CD1c-positive myeloid dendritic cell (primary cell): ENCODE measurements at regions not wholly inside any gene's neighbourhood (a gene's known extent, or its start where the extent isn't known, plus 50 kb on each side); places are given as distances from the start of the nearest gene placed in this dataset.

Experiments
- DNase-seq: peaks from one replicate; pipeline ENCODE4 v3.0.0-alpha.2; 2016; ENCODE audit errors: extremely low spot score

DNA sequence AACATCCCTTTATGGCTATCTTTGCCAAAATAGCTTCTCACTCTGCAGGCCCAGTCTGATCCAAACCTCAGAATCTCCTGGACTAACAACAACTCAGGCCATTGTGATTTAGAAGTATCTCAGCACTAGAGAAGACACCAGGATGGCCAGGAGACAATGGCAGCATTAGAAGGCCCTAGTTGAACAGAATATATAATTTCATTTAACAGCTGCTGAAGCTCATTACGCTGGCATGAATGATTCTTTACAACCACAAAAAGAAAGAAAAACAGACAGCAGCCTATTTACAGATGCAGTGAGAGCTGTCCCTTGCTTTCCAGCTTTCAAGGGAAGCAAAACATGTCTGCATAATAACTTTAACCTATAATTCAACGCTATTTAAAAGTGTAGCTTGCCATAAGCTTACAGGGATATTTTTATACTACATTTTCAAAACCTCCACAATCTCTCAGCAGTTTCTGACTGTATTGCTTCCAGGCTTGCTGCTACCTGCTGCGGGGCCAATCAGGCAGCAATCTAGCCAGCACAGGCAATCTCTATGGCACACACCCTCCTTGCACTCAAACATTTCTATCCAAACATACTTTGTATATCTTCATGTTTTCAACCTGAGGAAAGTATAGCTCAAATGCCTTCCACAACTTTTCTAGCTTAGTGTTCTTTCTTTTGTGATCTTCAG lies 107.3 kb downstream of the OGFRL1 start:
- DNase-seq = no peak

DNA sequence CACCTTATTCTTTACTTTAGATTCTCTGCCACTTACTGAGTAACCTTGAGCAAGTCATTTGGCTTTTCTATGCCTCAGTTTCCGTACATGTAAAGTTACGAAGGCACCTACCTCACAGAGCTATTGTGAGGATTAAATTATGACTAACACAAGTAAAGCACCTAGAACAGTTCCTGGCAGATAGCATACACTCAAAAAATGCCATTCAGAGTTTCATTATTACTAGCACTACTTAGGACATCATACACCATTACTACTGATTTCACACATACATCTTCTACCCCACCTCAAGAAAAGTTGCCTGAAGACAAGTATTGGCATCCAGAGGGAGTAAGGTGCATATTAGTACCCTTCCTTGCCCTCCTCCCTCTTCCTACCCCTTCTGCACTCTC lies 107.8 kb downstream of the OGFRL1 start:
- DNase-seq = no peak

DNA sequence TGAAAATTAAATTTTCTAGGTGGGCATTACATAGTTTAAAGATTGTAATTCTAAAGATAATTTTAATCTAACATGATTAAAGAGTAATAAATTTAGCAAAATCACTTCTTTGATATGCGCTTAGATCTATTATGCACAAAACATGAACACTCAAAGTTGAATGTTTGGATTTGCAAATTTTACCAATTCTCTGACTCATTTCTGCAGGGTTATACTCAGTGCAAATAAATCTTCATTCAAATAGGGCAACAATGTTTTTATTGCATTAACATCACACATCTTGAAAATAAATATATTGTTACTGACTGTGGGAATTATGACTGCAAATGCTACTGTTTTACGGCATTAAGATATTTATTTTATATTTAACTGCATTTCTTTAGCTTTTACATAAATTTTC lies 110.7 kb downstream of the OGFRL1 start:
- DNase-seq = no peak

DNA sequence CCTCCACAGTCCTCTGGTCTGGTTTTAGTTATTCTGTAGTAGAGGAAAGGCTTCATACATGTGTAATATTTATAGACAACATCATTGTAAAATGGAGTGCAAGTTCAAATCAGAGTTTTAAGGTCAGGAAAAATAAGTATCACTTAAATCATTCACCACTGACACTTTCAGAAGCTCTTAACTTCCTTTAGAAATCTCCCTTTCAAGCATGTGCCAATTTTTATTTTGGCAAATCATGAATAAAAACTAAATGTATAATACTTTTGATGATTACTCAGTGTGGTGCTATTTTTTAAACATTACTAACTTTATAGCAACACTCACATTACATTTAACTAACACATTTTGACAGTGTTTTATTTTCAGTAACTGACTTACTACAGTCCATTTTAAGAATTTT lies 112.2 kb downstream of the OGFRL1 start:
- DNase-seq = no peak

DNA sequence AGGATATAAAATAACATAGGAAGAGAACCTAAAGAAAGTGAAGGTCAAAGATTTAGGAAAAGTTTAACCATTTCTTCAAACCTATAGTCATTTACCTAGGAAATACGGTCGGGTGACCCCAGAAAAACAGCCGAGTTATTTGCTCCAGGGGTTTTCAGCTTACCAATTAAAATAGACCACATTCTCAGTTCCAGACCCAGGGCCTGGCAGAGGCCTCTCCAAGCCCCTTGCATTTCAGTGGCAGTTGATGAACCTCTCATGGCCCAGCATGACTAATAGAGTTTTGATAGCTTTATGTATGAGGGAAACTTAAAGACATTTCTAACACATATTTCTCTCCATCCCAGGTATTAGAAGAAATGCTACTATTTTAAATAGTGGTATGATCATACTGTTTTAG lies 113.5 kb downstream of the OGFRL1 start:
- no peak for DNase-seq

DNA sequence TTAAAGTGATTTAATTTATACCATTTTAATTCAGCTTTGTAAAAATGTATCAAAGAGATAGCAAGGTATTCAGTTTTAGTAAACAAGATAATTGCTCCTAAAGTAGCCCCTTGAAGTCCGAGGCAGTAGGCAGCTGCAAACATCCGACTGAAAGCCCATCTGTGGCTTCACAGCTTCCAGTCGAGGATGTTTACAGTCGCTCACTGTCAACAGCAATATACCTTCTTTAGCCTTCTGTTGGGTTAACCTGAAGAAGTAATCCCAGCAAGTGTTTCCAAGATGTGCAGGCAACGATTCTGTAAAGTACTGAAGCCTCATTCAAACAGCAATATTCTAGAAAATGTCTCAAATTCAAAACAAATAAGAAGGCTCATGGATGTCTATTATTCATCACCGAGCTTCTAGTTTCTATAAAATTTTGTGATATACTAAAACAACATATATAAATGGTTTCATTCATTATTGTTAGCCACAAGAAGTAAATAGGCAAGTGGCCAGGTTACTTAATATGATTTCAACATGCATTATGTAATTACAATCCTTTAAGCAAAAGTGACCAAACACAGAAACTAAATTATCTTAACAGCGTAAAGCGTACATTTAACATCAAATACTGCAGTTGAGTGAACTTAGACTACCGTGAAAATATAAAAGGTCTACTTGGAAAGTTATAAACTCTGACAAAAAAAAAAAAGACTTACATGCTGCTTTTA lies 115.0 kb downstream of the OGFRL1 start:
- DNase-seq = no peak

DNA sequence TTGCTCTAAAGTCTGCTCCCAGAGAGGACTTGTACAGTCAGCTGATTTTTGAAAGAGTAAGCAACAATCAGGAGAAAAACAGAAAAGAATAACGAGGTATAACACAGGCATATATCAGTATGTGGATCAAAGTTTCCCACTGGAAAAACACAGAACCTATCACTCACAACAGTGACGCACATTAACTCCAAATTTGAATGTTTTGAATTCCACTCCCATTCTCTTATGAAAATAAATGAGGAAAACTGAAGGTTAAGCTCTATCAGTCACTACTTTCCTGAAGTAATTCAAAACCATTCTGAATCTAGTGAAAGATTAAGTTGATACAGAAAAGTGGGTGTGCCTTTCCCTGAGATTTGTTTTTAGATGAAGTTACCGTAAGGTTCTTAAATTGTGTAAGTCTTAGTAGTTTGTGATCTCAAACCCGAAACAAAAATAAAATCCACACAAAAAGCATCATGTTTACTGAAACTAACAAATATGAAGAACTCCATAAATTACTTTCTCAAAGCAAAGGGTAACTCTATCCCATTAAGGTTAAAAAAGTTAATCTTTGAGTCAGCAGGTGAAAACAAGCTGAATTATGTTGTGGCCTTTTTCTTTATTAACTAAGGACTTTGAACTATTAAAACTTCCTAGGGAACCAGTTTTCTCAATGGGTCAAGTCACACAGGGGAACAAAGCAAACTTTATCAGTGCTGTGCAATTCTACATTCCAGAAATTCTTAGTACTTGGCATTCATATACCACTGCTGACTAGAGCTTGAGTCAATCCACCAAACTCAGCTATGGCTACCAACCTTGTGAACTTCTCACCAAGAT lies 115.7 kb downstream of the OGFRL1 start:
- DNase-seq = no peak

DNA sequence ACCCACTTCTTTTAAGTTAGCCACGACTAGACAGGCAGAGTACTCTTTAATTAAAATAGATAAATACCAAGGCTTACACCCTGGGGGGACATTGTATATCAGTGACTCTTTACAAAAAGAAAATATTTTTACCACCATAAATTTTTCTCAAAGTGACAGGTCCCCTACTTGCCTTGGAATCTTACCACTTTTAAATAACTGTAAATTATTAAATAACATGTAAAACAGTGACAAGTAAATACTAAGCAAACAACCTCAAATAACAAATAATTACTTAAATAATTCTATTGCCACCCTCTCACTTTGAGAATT lies 116.3 kb downstream of the OGFRL1 start:
- no peak for DNase-seq

DNA sequence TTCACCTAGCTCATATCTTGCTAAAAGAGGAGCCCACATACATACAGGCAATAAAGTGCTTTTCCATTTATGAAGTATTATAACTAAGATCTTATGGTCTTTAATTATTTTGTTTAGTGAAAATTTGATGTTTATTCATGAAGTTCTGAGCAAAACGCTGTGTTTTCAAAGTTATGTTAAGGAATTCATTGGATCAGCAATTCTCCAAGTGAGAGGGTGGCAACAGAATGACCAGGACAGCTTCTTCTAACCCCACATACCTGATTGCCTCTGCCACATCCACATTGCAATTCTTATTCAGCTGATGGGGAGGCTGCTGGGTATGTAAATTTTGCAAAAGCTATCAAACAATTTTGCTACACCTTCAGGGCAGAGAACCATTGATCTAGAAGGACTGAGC lies 116.8 kb downstream of the OGFRL1 start:
- DNase-seq = no peak

DNA sequence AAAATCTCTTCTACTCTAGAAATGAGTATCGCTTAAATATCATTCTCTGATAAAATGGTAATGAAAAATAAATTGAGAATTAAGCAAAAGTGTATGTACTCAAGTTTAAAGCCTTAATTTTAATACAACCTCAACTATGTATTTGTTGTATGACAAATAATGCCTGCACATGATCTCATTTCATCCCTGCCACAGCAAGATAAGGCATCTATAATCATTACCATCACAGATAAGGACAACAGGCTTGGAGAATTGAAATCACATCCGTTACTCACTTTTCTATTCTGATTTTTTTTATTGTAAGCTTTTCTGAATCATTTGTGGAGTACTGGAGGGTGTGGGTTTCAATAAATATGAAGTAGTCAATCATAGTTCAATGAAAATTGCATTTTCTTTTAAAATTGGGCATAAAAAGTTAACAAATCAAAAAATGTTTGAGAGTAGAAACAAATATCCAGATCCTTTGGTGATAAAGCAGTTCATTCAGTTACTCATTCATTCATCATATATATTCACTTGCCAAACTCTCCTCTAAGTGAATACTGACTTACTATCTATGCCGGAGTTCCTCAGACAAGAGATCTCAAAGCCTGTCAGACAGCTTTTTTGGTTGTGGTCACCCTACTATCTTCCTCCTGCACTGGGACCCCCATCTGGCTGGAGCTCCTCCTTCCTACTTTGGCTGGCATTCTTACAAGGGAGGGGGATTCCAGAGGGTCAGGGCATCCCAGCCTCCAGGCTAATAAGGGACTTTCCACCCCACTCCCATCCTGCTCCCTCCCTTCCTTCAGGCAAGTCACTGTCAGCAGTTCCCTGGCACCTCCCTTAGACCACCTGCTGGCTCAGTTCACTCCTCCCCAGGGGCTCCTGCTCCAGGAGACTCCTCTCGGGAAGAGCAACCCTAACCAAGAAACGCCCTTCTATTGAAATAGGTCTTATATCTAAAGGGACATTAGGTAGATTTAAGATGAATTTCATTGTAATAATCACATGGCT lies 118.6 kb downstream of the OGFRL1 start:
- no peak for DNase-seq

DNA sequence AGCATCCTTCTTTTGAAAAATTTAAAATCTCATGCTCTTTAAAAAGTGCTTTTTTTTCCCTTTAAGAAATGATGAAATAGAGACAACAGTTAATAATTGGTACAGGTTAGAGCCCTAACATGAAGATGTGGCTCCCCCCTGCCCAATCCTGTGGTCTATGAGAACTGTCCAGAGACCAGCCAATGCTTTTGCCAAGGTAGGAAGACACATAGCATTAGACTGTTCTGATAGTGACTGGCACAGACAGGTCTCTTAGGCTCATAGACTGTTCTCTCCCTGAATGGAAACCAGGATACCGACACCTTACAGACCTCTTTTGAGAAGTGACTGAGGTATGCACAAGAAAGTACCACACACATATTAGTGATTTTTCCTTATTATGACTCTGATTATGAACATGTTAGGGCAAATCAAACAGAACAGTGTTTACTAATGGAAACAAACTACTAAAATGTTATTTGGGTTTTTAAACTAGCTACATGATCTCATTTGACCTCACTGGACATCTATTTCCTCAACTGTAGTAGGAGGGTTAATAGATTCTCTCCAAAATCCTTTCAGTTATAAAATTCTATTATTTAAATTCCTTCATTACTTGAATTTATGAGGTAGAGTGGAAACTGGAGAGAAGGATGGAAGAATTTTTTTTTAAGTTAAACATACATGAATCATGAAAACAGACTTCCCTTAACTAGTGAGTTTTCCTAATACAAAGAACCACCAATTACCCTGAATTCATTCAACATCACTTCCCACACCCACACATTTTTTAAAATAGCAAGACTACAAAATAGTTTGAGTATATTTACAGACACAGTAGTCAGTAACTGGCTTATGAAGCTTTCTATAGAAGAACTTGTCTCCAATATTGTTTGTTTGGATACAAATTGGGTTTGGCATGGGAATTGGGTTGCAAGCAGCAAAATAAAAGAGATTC lies 120.4 kb downstream of the OGFRL1 start:
- DNase-seq = no peak

DNA sequence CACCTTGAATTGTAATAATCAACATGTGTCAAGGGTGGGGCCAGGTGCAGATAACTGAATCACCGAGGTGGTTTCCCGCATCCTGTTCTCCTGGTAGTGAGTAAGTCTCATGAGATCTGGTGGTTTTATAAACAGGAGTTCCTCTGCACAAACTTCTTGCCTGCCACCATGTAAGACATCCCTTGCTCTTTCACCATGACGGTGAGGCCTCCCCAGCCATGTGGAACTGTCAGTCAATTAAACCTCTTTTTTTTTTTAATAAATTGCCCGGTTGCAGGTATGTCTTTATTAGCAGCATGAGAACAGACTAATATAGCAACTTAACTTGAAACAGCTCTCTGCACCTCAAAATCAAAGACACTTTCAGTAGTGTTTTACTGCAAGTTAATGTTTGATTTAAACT lies 121.6 kb downstream of the OGFRL1 start:
- DNase-seq = no peak

DNA sequence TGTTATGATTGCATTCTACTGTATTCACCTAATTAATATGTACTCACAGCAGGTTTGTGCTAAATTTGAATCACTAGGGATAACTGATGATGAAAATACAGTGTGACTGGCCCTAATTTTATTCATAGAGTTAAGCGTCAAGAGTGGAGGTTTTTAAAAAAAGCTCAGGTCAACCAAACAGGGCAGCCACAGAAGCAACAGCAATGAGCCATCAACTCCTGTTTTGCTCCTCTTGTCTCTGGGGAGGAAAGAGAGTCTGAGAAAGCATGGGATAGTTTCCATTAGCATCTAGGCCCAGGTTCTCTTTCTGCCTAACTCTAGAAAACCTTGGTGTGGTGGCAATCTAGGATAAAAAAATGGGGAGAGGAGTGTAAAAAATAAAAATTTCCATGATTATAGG lies 122.1 kb downstream of the OGFRL1 start:
- DNase-seq = no peak

DNA sequence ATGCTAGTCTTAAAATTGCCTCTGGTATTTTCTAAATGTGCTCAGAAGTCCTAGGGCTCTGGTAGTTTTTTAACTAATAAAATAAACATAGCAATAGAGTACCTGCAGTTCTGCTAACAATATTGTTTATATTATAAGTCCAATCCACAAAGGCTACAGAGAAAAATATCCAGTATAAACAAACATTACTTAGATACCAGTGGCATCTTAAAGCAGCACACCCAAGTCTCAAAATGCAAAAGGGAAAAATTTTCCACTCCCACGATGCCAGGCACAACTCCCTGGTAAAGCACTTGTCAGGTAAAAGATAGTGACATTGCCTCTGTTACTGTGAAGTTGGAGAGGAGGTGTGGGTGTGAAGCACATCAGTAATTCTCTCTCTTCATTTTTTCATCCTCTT lies 123.3 kb downstream of the OGFRL1 start:
- DNase-seq = no peak

DNA sequence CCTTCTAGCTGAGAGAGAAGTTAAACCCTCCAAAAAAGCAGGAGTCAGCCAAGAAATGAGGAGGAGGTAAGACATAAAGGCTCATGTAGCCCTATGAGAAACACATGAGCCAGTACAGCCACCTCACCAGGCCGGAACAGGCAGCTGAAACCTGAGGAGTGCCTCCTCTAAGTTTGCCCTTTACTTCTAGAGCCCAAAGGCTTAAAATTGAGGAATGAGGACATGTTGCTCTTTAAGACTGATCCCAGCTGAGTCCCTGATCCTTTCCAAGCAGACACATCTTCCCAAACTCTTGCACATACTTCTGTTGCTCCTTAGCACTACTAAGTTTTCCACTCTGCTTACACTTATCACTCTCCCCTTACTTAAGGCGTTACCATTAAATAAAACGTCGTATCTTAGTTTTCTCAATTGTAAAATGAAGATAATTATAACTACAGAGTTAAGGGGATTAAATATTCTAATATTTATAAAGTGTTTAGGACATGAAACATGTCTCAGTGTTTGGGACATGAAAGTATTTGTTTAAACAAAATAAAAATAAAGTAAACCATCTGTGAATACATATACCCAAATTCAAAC lies 124.0 kb downstream of the OGFRL1 start:
- DNase-seq = no peak

DNA sequence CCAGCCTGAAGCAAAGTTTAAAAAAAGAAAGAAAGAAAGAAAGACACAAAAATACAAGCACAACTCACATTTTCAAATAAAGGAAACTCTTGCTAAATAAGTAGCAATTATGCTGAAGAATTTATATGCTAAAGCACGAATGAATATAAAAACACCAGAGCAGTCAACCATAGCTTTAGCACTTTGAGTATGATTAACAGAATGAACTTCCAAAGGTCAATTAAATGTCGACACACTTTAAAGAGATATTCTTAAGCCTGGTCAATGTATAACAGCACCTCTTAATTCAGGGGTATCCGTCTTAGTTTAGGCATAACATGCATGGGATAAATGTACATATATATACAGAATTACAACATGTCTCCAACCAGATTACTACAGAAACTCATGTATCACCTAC lies 125.9 kb downstream of the OGFRL1 start:
- DNase-seq = no peak

DNA sequence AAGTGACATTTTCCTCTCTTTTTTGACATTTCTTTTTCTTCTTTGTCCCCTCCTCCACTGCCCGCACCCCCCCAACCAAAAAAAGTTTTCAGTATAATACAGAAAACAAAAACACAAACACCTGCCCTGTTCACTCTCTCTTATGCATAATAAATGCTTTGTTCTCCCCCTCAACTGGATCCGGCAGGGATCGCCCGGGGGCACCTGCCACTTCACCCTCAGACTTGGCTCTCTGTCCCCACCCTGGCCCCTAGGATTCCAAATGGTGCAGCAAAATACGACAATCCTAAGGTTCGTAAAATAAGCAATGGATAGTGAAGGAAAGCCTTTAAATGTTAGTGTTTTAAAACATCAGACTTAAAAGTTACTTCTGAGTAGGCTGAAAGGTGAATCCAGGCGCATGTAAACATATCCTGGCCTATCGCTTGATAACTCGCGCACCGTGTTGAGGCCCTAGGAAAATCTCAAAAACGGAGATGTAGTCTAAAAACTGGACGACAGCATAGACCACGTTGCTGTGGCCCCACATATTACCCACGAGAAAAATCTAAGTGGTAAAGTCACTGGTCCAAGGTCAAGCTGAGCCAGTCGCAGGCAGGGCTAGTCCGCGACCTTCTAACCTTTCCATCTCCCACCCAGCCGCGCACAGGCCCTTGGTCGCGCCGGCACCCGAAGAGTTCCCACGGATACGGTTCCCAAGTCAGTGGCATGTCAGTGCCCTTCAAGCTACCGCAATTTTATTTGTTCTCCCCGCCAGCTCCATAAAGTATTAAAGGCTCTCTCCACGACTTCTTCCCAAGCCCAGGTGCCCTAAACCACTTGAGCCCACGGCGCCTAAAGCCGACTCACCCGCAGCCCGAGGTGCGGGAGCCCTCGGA lies 130.8 kb downstream of the OGFRL1 start:
- no peak for DNase-seq

DNA sequence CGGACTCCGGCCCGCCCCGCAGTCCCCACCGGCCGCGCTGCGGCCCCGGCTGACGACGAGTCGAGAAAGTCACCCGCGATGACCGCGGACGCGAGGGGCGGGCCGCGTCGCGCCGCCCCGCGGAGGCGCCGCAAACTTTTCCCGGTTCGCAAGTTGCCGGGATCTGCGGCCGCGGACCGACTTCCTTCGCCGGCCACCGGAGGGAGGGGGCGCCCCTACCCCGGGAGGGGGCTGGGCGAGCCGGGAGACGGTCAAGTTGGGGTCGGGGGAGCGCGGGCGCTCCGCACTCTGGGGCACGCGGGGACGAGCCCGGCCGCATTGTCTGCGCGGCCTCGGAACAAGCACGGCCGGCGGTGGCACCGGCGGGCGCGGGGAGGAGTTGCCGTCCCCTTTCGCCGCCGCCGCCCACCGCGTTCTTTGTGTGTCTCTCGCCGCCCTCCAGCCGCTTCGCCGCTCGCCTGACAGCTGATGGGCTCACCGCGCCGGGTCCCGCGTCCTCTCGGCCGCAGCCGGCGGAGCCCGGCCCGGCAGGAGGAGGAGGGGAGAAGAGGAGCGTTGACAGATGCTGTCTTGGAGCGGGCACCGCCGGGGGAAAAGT lies 131.6 kb downstream of the OGFRL1 start:
- peak; percentile 8 for DNase-seq
